HS-27A (cell line): ENCODE measurements at regions not wholly inside any gene's neighbourhood (a gene's known extent, or its start where the extent isn't known, plus 50 kb on each side); places are given as distances from the start of the nearest gene placed in this dataset.

Source experiments
- DNase-seq: peaks from one replicate; pipeline ENCODE4 v3.0.0-alpha.2; 2012; ENCODE audit warnings: low read depth, missing footprints

DNA sequence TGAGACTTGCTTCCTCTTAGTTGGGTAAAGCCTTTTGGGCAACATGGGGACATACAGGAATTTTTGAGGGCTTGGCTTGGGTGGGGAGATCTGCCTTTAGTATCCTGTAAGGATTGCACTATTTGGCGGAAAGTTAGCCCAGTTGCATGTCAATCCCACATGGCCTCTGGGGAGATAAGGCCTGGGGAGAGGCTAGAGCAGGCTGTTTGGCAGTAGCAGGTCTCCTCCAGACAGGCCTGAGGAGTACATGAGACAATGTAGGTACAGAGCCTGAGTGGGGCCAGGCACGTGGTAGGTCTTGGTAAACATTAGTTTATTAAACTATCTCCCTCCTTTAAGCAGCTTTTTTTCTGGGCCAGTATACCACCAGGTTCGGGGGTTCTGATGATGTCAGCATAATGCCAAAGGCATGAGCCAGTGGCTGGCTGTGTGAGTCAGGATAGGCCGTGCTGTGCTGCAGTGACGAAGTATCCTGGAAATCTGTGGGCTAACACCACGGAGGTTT lies 147.9 kb downstream of the VEGFA start:
- no peak for DNase-seq

DNA sequence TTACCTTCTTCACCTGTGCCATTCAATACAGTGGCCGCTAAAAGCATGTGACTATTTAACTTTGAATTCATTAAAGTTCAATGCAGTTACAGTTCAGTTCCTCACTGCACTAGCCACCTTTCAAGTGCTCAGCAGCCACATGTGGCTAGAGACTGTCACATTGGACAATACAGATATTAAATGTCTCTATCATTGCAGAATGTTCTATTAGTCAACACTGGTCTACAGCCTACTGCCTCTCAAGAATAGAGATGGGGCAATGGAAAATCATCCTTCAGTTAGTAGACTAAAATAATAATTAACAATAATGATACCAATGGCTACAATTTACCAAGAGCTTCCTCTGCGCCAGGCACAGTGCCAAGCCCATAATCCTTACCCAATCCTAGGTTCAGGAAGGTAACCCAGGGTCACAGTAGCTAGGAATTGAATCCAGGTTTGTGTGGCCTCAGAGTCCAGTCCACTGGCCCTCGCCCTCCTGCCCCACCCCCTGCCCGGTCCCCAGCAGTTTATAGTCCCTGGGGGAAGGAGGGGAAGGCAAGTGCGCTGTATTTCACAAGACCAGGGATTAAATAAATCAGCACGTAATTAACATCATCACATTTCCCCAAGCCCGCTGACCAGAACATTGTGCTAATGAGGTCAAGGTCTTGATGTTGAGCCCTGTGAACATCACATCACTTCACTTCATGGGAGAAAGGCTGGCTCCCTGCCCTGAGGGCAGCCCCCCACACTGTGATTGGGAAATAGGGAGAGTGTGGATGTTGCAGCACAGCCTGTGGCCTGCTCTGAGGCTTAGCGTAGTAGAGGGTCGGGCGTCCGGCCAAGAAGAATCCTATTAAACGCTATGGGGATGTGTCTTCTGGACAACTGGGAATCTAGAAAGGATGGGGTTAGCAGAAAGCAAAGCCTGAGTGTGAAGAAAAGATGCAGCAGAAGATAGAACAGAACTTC lies 147.2 kb downstream of the VEGFA start:
- DNase-seq, result no peak

- no peak for DNase-seq
Measured at GRCh38 chr6:43915986-43916923, 146.2 kb downstream of the VEGFA start.

DNA sequence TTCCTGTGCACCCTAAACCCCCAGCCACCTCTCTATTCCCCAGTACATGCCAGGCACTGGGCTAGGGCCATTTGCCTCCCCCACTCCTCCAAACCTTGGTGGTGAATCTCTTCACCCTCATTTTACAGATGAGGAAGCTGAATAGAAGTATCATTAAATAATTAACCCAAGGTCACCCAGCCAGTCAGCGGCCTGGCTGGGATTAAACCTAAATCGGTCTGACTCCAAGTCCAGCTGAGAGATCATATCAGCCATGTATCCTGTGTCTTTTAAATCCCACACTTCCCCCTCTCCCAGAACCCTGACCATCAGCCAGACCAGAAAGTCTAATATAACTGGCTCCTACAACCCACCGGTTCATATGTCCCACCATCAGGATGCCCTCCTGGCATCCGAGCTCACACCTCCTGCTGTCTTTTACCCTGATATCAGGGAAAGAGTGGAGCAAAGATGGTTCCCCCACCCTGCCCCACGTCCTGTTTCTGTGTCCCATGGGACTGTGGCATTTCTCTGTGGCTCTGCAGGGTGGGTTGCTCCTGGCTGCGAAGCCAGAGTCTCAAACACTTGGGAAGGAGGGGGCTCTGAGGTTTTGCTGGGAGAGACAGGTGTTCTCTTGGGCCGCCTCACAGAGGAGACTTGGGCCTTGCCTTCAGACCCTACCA lies 145.3 kb downstream of the VEGFA start:
- DNase-seq, result no peak

DNA sequence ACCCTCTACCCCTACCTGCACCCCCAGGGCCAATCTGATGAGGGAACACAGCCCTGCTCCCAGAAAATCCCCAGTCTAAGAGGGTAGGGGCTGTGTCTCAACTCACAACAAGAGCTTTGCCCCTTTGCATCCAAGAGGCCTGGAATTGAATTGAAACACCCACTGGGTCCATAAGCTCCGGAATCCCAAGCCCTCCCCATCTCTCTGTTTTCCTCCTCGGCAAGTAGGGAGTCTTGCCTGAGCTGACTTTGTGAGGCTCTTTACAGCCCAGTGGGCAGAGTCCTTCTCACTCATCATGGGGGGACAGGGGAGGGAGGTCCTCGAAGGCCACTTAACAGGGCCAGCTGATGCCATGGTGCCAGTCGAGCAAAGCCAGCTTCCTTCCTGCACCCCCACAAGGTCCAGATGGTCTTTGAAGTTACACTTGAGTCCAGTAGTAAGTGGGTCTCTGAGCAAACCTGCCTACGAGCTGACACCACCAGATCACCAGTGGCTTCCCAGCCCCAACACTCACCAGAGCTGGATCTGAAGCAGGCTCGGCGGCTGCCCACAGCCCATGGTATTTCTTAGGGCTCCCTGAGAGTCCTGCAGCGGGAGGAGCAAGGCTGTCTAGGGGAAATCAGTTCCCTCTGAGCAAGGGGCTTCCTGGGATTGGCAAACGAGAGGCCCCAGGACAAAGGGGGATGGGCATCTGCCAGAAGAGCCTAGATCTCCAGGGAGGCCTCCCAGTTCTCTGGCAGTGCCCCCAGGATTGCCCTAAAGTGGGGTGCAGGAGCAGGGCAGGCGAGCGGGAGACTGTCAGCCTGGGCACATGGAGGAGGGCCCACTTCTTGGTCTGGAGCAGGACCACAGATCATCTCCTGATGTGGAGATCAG lies 144.5 kb downstream of the VEGFA start:
- DNase-seq, result no peak

DNA sequence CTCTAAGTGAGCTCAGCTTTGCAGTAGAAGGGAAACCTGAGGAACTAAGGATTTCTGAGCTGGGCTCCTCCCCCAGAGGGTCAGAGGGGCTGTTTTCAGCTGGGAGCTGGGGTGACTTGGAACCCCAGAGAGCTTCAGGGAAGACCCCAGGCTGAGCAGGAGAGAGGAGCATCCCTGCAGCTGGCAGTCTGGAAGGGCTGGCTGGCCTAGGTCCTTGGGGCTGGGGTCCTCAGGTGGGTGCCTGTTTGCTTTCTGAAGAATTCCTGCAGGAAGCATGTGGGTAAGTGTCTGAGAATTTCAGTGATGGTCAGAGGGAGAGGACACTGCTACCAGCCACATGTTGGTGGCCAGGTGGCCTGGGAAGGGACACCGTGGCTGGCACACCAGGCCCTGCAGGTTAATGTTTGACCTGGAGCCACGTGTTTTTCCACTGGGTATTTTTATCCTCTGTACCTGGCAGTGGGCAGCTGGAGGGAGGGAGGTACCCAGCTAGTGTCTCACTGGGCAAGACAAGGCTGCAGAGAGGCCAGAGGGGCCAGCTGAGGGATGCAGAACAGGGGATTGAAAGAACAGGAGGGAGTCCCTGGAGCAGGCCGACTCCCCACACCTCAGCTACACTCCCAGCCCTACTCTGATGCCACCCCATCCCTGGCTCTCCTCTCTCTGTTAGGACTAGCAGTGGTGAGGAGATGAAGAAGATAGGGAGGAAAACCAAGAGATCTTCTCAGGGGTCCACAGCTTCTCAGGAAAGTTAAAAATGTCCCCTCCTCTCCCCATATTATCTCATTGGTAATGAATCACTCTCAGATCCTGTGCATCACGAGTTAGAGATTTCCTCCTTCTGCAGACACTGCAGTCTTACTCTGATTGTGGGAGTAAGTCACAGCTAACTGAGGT lies 143.6 kb downstream of the VEGFA start:
- no peak for DNase-seq

DNA sequence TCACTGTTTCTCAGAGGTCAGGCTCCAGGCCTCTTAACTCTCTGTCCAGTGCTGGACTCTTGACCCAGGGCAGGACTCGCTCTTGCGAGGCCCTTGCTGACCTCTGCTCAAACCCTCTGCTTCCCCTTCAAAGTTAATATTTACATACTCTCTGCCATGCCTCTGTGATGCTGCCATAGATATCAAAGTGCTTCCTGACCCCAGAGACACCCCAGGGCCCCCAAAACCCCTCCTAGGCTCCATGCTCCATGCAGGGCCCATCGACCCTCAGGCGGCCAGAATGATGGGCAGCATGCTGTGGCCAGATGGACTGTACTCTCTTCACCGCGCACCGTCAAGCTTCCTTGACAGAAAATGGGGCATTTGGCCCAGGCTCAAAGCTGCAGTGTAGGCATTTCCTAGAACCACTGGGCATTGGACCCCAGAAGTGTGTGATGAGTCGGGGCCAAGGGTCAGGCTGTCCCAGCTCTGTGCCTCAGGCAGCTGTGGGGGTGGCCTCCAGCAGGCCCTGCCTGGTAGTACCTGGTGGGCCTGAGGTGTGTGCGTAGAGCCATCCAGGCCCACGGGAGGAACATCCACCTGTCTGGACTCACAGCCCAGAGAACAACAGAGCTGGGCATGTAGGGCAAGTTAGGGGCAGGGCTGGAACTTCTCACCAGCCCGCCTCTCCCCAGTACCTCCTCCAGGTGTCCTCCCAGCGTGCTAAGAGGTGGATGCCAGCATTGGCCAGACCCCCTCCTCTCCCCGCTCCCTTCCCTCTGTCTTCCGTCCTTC lies 142.8 kb downstream of the VEGFA start:
- DNase-seq, result no peak

DNA sequence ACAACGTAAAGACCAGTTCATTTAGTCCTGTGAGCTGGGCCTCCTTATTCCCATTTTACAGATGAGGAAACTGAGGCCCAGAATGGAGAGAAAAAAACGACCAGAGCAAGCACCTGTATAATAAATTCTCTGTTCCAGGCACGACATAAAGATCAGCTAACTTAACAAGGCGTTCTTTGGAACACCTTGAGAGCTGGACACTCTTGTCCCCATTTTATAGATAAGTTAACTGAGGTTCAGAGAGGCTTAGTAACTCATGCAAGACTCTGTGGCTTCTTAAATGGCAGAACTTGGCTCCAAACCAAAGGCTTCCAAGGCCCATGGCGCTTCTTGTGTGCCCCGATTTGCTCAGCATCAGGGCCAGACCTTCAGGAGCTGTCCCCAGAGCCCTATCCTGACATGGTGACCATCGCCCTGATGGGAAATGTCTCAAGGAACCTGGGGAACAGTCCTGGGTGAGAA lies 142.1 kb downstream of the VEGFA start:
- DNase-seq, result no peak

DNA sequence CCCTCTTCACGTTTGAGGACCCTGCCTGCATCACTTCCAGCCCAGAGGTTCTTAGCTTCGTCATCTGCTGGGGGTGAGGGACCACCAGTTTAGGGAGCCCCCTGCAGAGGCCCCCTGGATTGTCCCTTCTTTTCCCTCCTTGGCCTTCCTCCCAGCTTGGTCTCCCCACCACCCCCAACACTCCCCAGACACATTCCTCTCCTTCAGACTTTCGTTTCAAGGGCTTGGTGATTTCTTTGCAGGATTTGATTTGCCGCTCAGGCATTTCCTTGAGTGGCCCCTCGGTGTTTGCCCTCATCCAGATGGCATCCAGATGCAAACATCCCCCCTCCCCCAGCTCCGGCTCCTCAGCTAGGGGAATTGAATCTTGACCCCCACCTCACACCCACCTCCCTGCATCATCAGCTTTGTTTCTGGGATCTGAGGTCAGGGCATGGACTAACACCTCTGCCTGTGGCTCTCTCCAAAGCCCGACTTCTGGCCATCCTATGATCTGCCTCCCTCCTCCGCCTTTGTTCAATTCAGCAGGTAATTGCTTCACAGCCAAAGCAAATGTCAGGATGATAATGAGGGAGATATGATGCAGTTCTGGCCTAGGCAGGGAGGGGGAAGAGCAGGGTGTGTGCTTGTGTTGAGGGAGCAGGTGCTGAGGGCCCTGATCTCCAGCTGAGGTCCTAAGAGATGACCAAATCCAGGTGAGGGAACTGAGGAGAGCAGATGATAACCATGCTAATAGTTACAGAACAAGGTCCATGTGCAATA lies 141.5 kb downstream of the VEGFA start:
- DNase-seq, result no peak

GRCh38 chr6:43910638-43911353 lies 140.8 kb downstream of the VEGFA start:
- no peak for DNase-seq

- no peak for DNase-seq
Measured at GRCh38 chr6:43910149-43910637, 140.2 kb downstream of the VEGFA start.

- no peak for DNase-seq
Measured at GRCh38 chr6:43909474-43910148, 139.6 kb downstream of the VEGFA start.

GRCh38 chr6:43907789-43908472 lies 137.9 kb downstream of the VEGFA start:
- DNase-seq, result no peak

DNA sequence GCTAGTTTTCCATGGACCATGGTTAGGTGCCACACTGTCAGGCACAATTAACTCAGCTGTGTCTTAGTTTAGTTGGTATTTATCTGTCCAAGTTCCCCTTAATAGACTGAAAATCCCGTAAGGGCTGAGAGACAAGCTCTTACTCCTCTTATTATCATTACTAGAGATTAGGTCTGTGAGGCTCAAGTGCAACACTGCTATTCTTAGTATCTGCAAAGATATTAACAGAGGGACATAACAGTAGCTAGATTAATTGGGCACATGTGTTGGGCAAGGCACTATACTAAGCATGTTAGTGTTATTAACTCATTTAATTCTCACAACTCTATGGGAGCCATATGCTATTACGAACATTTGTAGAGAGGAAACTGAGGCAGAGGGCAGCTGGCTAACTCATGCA lies 137.3 kb downstream of the VEGFA start:
- no peak for DNase-seq

DNA sequence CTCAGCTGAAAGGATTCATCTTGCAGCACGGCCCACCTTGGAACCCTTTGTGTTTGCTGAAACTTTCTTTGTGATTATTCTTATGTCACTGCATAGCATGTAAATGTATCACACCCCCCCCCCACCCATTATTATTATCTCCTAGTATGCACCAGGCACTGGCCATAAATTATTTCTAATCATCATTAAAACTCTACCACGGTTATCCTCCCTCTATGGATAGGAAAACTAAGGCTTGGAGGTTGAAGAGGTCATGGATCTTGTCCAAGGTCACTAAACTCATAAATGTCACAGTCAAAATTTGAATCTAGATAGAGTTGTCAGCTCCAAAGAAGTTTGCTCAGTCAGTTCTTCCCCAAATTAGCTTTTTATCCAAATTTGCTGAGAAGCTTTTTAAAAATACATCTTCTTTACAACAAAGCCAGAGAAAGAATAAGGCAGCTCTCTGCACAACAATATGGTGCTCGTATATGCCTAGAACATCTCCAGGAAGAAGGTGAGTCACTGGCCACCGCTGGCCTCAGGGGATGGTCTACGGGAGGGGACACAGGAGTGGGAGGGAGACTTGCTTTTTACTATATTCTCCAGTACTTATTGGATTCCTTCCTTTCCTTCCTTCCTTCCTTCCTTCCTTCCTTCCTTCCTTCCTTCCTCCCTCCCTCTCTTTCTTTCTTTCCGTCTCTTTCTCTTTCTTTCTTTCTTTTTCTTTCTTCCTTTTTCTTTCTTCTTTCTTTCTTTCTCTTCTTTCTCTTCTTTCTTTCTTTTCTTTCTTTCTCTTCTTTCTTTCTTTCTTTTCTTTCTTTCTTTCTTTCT lies 134.5 kb downstream of the VEGFA start:
- DNase-seq, result no peak
